Lung (tissue), 11 donors: ENCODE measurements at regions not wholly inside any gene's neighbourhood (a gene's known extent, or its start where the extent isn't known, plus 50 kb on each side); places are given as distances from the start of the nearest gene placed in this dataset.

Source experiments
- ATAC-seq: fragments of 200-7000 bp; cut with Tn5 transposase; one replicate; pipeline ENCODE4 v1.9.1; 2020; ENCODE audit warnings: moderate number of reproducible peaks; ENCODE audit not compliant: insufficient read depth, low FRiP score
- DNase-seq, 3 donors: peaks; one replicate each; pipeline ENCODE4 v3.0.0-alpha.2; 2013 to 2017
- H3K27ac ChIP-seq, 2 donors: one replicate each; pipeline ENCODE4 v1.5.1; 2013; ENCODE audit warnings: mild to moderate bottlenecking in 2 of 2, moderate library complexity in 2 of 2, control low read depth in 1 of 2, inconsistent platforms in 1 of 2, low read depth in 1 of 2, low read length in 1 of 2
- H3K27me3 ChIP-seq, 3 donors: one replicate each; pipeline ENCODE4 v1.5.1; 2013; ENCODE audit warnings: low read length in 2 of 3; ENCODE audit not compliant: control insufficient read depth in 3 of 3, insufficient read depth in 3 of 3
- H3K36me3 ChIP-seq, 4 donors: one replicate each; pipeline ENCODE4 v1.5.1; 2013; ENCODE audit warnings: low read length in 4 of 4, mild to moderate bottlenecking in 1 of 4, moderate library complexity in 1 of 4; ENCODE audit not compliant: control insufficient read depth in 4 of 4, insufficient read depth in 4 of 4
- H3K4me1 ChIP-seq, 5 donors: one replicate each; pipeline ENCODE4 v1.5.1; 2013; ENCODE audit warnings: low read length in 5 of 5, mild to moderate bottlenecking in 2 of 5, moderate library complexity in 1 of 5; ENCODE audit not compliant: control insufficient read depth in 5 of 5, insufficient read depth in 5 of 5
- H3K4me3 ChIP-seq: one replicate; pipeline ENCODE4 v1.5.1; 2013; ENCODE audit warnings: mild to moderate bottlenecking, control low read depth, moderate library complexity
- H3K9ac ChIP-seq, 2 donors: one replicate each; pipeline ENCODE4 v1.5.1; 2013; ENCODE audit warnings: low read length in 2 of 2, control low read depth in 1 of 2; ENCODE audit not compliant: insufficient read depth in 1 of 2
- H3K9me3 ChIP-seq, 4 donors: one replicate each; pipeline ENCODE4 v1.5.1; 2013; ENCODE audit warnings: low read length in 3 of 4, mild to moderate bottlenecking in 1 of 4, moderate library complexity in 1 of 4; ENCODE audit not compliant: control insufficient read depth in 4 of 4, insufficient read depth in 3 of 4
- CTCF ChIP-seq: IDR thresholded peaks from 2 replicates; pipeline ENCODE4 v1.5.1; 2012; ENCODE audit warnings: mild to moderate bottlenecking; ENCODE audit errors: control extremely low read depth, extremely low read depth
- WGBS, 2 donors: extraction: QIAGEN DNeasy Blood & Tissue Kit; methylation state at CpG; one replicate each; pipeline ENCODE4 v1.1.7; 2013; 5-methylcytosine and 5-hydroxymethylcytosine counted together
- donor health status: control.
- donor health status: control.
- donor health status: Bipolar disorder and iron deficiency.
- donor health status: healthy.
- donor health status: DM: yes; HTN: yes; CAD: no.

DNA sequence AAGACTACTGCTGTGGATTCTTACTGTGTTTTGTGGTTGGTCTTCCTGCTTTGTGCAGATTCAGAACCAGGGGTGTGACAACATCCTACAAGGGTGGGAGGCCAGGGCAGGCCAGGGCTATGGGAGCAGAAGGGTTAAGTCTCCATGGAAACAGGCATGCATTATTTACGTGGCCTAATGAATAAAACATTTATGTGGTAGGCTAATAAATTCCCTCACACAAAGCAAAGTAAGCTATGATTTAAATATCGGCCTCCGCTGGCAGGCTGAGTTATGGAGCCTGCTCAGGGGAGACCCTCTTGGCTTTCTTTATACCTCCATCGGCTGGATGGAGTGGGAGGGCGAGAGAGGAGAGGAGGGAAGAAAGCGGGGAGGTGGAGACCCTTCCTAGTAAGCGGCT, 230.3 kb upstream of the MVB12B start:
- Histone ChIP-seq H3K9me3 (peaks cover 0 to 10% (median 2%) of the 10 kb centered on the region in 4 donors), H3K27me3 (no peaks in the 10 kb centered on the region), H3K36me3 (no peaks in the 10 kb centered on the region), H3K27ac (no peak overlapping the region), H3K4me3 (no peak overlapping the region), H3K4me1 (no peaks in the 10 kb centered on the region), H3K9ac (no peak overlapping the region)
- TF ChIP-seq CTCF, result no peak
- WGBS, 2 donors, result 77 to 84% methylated on average over 7 of the region's 7 CpGs
- no peak for DNase-seq
- ATAC-seq, result no peak

GRCh38 chr9:126097679-126098078, 228.9 kb upstream of the MVB12B start:
- H3K9me3 ChIP-seq, result peaks cover 0 to 10% (median 2%) of the 10 kb centered on the region in 4 donors
- no peaks in the 10 kb centered on the region for H3K36me3 ChIP-seq
- H3K27ac ChIP-seq, result no peak overlapping the region
- no peak overlapping the region for H3K4me3 ChIP-seq
- 70 to 79% methylated on average over 6 of the region's 6 CpGs for WGBS, 2 donors
- no peak for TF ChIP-seq CTCF
- DNase-seq, result no peak
- no peak for ATAC-seq
- H3K9ac ChIP-seq, result no peak overlapping the region
- no peaks in the 10 kb centered on the region for H3K4me1 ChIP-seq
- no peaks in the 10 kb centered on the region for H3K27me3 ChIP-seq

DNA sequence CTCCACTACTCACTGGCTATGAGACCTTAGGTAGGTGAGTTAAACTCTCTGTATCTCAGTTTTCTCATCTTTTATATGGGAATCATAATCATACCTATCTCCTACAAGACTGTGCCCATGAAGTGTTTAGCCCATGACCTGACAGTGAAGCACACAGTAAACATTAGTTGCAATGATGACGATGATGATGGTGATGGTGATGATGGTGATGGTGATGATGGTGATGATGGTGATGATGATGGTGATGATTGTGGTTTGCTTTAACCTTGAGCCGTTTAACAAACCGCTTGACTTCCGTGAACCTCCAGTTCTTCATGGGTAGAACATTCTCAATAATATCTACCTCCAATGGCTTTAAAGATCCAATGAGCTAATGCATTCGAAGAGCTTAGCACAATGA, 220.2 kb upstream of the MVB12B start:
- H3K4me3 ChIP-seq, result no peak overlapping the region
- H3K9me3 ChIP-seq, result peaks cover 0 to 2% (median 0%) of the 10 kb centered on the region in 4 donors
- DNase-seq, result no peak
- no peaks in the 10 kb centered on the region for H3K36me3 ChIP-seq
- H3K27me3 ChIP-seq, result peaks cover 0 to 10% (median 2%) of the 10 kb centered on the region in 3 donors
- 92 to 96% methylated on average over 5 of the region's 5 CpGs for WGBS, 2 donors
- TF ChIP-seq CTCF, result no peak
- H3K9ac ChIP-seq, result no peak overlapping the region
- no peak overlapping the region for H3K27ac ChIP-seq
- ATAC-seq, result no peak
- H3K4me1 ChIP-seq, result no peaks in the 10 kb centered on the region

- H3K9me3 ChIP-seq, result peaks cover 0 to 2% (median 0%) of the 10 kb centered on the region in 4 donors
- no peak for TF ChIP-seq CTCF
- no peak for DNase-seq
- no peaks in the 10 kb centered on the region for H3K4me1 ChIP-seq
- H3K36me3 ChIP-seq, result no peaks in the 10 kb centered on the region
- no peak for ATAC-seq
- peaks cover 0 to 10% (median 2%) of the 10 kb centered on the region in 3 donors for H3K27me3 ChIP-seq
- H3K27ac ChIP-seq, result no peak overlapping the region
- H3K4me3 ChIP-seq, result no peak overlapping the region
- no peak overlapping the region for H3K9ac ChIP-seq
- 93 to 96% methylated on average over 12 of the region's 12 CpGs for WGBS, 2 donors
Observed at GRCh38 chr9:126107693-126108092, 218.9 kb upstream of the MVB12B start.
